Body of pancreas (tissue), 4 donors: ENCODE measurements at regions not wholly inside any gene's neighbourhood (a gene's known extent, or its start where the extent isn't known, plus 50 kb on each side); places are given as distances from the start of the nearest gene placed in this dataset.

ENCODE experiments used
- POLR2A ChIP-seq, 3 donors: fragments of 450-650 bp; IDR thresholded peaks; one replicate each; pipeline ENCODE4 v1.6.1; 2016; ENCODE audit warnings: antibody characterized with exemption in 3 of 3, mild to moderate bottlenecking in 2 of 3
- TF ChIP-seq, protein P1 (sequence below), 7 experiments: fragments of 450-650 bp in 4 of 7; fragments of 200-600 bp in 3 of 7; sonication (generic) in 3 of 7; IDR thresholded peaks; one replicate each; pipeline ENCODE4 v1.5.1; 2016 to 2019; ENCODE audit warnings: antibody characterized with exemption in 7 of 7

DNA sequence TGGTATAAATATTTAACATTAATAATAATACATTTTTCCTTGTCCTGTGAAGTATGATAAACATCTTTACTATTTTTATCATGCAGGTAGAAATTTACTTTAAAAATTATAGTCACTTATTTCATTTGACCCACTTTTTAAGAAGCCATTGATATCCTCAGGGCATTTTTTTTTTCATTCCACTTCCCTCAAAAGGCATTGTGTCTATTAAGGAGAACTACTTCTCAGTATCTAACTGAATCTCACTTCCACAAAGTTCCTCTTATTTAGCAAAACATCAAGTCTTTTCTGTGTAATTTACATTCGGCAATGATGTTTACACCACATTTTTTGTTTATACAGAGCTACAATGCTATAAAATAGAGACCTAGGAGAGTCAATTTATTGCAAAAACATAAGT lies 388.2 kb upstream of the AKR1E2 start:
- TF ChIP-seq, protein P1, sequence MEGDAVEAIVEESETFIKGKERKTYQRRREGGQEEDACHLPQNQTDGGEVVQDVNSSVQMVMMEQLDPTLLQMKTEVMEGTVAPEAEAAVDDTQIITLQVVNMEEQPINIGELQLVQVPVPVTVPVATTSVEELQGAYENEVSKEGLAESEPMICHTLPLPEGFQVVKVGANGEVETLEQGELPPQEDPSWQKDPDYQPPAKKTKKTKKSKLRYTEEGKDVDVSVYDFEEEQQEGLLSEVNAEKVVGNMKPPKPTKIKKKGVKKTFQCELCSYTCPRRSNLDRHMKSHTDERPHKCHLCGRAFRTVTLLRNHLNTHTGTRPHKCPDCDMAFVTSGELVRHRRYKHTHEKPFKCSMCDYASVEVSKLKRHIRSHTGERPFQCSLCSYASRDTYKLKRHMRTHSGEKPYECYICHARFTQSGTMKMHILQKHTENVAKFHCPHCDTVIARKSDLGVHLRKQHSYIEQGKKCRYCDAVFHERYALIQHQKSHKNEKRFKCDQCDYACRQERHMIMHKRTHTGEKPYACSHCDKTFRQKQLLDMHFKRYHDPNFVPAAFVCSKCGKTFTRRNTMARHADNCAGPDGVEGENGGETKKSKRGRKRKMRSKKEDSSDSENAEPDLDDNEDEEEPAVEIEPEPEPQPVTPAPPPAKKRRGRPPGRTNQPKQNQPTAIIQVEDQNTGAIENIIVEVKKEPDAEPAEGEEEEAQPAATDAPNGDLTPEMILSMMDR (IDR thresholded peaks at IDR 0.05), result no peak
- no peak for TF ChIP-seq POLR2A (IDR thresholded peaks at IDR 0.05)
